Fibroblast of lung (primary cell): ENCODE measurements at regions not wholly inside any gene's neighbourhood (a gene's known extent, or its start where the extent isn't known, plus 50 kb on each side); places are given as distances from the start of the nearest gene placed in this dataset.

Experiments
- DNase-seq, 2 donors: peaks; one replicate each; pipeline versions ENCODE4 v3.0.0 to v3.0.0-alpha.2; 2010; ENCODE audit warnings: low read depth in 2 of 2
- H2AFZ ChIP-seq: 2 replicates; pipeline ENCODE4 v1.5.1; 2012; ENCODE audit warnings: low read length, control low read depth, inconsistent platforms
- H3K27ac ChIP-seq: 2 replicates; pipeline ENCODE4 v1.5.1; 2011; ENCODE audit warnings: low read length, control low read depth; ENCODE audit not compliant: insufficient read depth
- H3K27me3 ChIP-seq: 2 replicates; pipeline ENCODE4 v1.5.1; 2011; ENCODE audit warnings: mild to moderate bottlenecking, low read length; ENCODE audit not compliant: control insufficient read depth, insufficient read depth
- H3K36me3 ChIP-seq: 2 replicates; pipeline ENCODE4 v1.5.1; 2011; ENCODE audit warnings: low read length; ENCODE audit not compliant: control insufficient read depth, insufficient read depth
- H3K4me1 ChIP-seq: 2 replicates; pipeline ENCODE4 v1.5.1; 2011; ENCODE audit warnings: low read length; ENCODE audit not compliant: control insufficient read depth, insufficient read depth; ENCODE audit errors: extremely low read depth
- H3K4me2 ChIP-seq: 2 replicates; pipeline ENCODE4 v1.5.1; 2011; ENCODE audit warnings: low read length, control low read depth; ENCODE audit not compliant: insufficient read depth; ENCODE audit errors: extremely low read depth
- H3K4me3 ChIP-seq, 4 experiments: fragments of 200-600 bp in 1 of 4; sonication (generic) in 1 of 4; replicated peaks in 1 of 4; 2 replicates each; pipeline ENCODE4 v1.5.1; 2011 to 2016; ENCODE audit warnings: low read length in 4 of 4, low read depth in 3 of 4, mild to moderate bottlenecking in 3 of 4, control low read depth in 2 of 4, inconsistent platforms in 1 of 4, mixed read lengths in 1 of 4; ENCODE audit not compliant: insufficient read depth in 1 of 4; ENCODE audit errors: control extremely low read depth in 1 of 4
- H3K79me2 ChIP-seq: 2 replicates; pipeline ENCODE4 v1.5.1; 2012; ENCODE audit warnings: mild to moderate bottlenecking, low read length, inconsistent platforms; ENCODE audit not compliant: control insufficient read depth, insufficient read depth
- H3K9ac ChIP-seq: 2 replicates; pipeline ENCODE4 v1.5.1; 2011; ENCODE audit warnings: mild to moderate bottlenecking, low read length, control low read depth; ENCODE audit not compliant: insufficient read depth
- H3K9me3 ChIP-seq: 2 replicates; pipeline ENCODE4 v1.5.1; 2012; ENCODE audit warnings: low read depth, low read length; ENCODE audit not compliant: control insufficient read depth, insufficient read depth
- H4K20me1 ChIP-seq: 2 replicates; pipeline ENCODE4 v1.5.1; 2011; ENCODE audit warnings: low read length; ENCODE audit not compliant: control insufficient read depth, insufficient read depth; ENCODE audit errors: extremely low read depth
- EZH2 ChIP-seq: IDR thresholded peaks from 2 replicates; pipeline ENCODE4 v1.5.1; 2012; ENCODE audit warnings: low read length, control low read depth, mild to moderate bottlenecking; ENCODE audit errors: missing control alignments
- TF ChIP-seq, protein P1 (sequence below), 2 donors: IDR thresholded peaks in 1 of 2; conservative IDR thresholded peaks in 1 of 2; 1 replicate in 1 of 2; 2 replicates in 1 of 2; pipeline ENCODE4 v1.5.1; 2011 to 2012; ENCODE audit warnings: low read length in 2 of 2, control low read depth in 1 of 2, inconsistent platforms in 1 of 2, low read depth in 1 of 2, mild to moderate bottlenecking in 1 of 2

DNA sequence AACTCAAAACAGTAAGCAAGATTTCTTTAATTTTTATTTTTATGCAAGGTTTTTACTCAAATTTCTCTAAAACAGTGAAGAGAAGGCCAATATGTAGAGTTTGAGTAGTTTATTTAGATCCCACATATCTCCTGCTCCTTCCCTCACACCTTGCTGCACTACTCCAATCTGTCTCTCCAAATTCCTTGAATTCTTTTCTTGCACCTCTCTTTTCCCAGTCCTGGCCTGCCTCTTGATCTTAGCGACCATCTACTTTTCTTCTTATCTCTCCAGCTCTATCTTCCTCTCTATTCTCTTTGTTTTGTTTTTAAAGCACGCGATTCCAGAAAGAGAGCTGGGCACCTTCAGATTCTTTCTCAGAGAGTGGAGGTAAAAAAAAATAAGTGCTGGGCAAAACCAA, 86.7 kb upstream of the KCNQ5 start:
- H4K20me1 ChIP-seq: no peaks in the 10 kb centered on the region
- no peaks in the 10 kb centered on the region for H3K27me3 ChIP-seq
- H3K4me3 ChIP-seq: no peak overlapping the region
- H3K27ac ChIP-seq: no peak overlapping the region
- H3K4me1 ChIP-seq: no peaks in the 10 kb centered on the region
- no peak overlapping the region for H3K4me2 ChIP-seq
- TF ChIP-seq, protein P1, sequence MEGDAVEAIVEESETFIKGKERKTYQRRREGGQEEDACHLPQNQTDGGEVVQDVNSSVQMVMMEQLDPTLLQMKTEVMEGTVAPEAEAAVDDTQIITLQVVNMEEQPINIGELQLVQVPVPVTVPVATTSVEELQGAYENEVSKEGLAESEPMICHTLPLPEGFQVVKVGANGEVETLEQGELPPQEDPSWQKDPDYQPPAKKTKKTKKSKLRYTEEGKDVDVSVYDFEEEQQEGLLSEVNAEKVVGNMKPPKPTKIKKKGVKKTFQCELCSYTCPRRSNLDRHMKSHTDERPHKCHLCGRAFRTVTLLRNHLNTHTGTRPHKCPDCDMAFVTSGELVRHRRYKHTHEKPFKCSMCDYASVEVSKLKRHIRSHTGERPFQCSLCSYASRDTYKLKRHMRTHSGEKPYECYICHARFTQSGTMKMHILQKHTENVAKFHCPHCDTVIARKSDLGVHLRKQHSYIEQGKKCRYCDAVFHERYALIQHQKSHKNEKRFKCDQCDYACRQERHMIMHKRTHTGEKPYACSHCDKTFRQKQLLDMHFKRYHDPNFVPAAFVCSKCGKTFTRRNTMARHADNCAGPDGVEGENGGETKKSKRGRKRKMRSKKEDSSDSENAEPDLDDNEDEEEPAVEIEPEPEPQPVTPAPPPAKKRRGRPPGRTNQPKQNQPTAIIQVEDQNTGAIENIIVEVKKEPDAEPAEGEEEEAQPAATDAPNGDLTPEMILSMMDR (conservative IDR thresholded peaks at IDR 0.05 in 1 of 2, IDR thresholded peaks at IDR 0.05 in 1 of 2; ENCODE audit: low read depth in 1 of 2, low read length in 2 of 2): no peak
- no peak for TF ChIP-seq EZH2
- H3K79me2 ChIP-seq: no peaks in the 10 kb centered on the region
- no peaks in the 10 kb centered on the region for H3K36me3 ChIP-seq
- no peak for DNase-seq
- H2AFZ ChIP-seq: no peak overlapping the region
- no peak overlapping the region for H3K9ac ChIP-seq
- H3K9me3 ChIP-seq: no peaks in the 10 kb centered on the region

DNA sequence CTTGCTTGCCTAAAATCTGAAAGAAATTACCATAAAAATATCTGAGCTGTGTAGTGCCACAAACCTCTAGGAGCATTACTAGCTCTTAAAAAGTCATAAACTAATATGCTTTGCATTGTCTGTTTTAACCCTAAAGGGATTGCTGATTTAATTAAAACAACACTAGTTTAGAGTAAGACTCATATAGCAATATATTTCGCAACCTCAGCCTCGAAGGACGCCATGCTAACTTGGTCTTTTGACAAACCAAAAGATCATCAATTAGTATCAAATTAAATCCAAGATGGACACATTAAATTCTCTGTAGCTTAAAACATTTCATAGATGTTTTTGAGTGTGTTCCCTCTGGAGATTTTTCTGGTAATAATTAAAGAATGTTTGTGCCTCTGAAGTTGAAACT, 74.8 kb upstream of the KCNQ5 start:
- Histone ChIP-seq H3K79me2 (no peaks in the 10 kb centered on the region), H3K27me3 (no peaks in the 10 kb centered on the region), H2AFZ (no peak overlapping the region), H3K9me3 (no peaks in the 10 kb centered on the region), H3K4me1 (no peaks in the 10 kb centered on the region), H3K27ac (no peak overlapping the region), H3K4me2 (no peak overlapping the region), H4K20me1 (no peaks in the 10 kb centered on the region), H3K36me3 (no peaks in the 10 kb centered on the region), H3K9ac (no peak overlapping the region), H3K4me3 (no peak overlapping the region)
- TF ChIP-seq, protein P1 (conservative IDR thresholded peaks at IDR 0.05 in 1 of 2, IDR thresholded peaks at IDR 0.05 in 1 of 2; ENCODE audit: low read depth in 1 of 2, low read length in 2 of 2): no peak
- no peak for TF ChIP-seq EZH2
- no peak for DNase-seq

DNA sequence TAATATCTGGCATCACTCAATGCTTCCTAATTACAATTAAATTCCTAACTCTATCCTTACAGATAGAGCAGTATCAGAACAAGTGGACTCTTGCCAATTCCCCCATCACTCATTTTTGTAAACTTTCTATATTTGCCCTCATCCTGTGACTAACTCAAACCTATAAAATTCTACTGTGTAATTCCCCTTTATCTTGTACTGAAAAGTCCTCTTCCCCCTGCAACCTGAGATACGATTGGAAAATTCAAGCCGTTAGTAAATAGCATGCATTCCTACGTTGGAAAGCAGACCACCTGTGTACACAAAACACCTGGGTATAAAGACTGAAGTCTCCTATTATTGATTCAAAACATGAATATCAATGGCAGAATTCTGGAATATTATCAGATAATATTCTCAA, 70.4 kb upstream of the KCNQ5 start:
- Histone ChIP-seq H3K9ac (no peak overlapping the region), H3K36me3 (no peaks in the 10 kb centered on the region), H3K4me3 (no peak overlapping the region), H2AFZ (no peak overlapping the region), H3K27ac (no peak overlapping the region), H3K4me2 (no peak overlapping the region), H3K27me3 (no peaks in the 10 kb centered on the region), H3K79me2 (no peaks in the 10 kb centered on the region), H3K4me1 (peaks cover 9% of the 10 kb centered on the region), H3K9me3 (no peaks in the 10 kb centered on the region), H4K20me1 (no peaks in the 10 kb centered on the region)
- TF ChIP-seq, protein P1 (conservative IDR thresholded peaks at IDR 0.05 in 1 of 2, IDR thresholded peaks at IDR 0.05 in 1 of 2; ENCODE audit: low read depth in 1 of 2, low read length in 2 of 2): no peak
- TF ChIP-seq EZH2: no peak
- DNase-seq: no peak
